ENCODE measurements at regions not wholly inside any gene's neighbourhood (a gene's known extent, or its start where the extent isn't known, plus 50 kb on each side); places are given as distances from the start of the nearest gene placed in this dataset.

- DNase-seq, result no peak
Observed at GRCh38 chr2:160632084-160632975, 138.7 kb upstream of the RBMS1 start.

GRCh38 chr2:160634436-160634835 lies 140.8 kb upstream of the RBMS1 start:
- DNase-seq, result no peak

- DNase-seq, result no peak
Observed at GRCh38 chr2:160635488-160635887, 141.9 kb upstream of the RBMS1 start.

- no peak for DNase-seq
Observed at GRCh38 chr2:160639472-160639871, 145.9 kb upstream of the RBMS1 start.

GRCh38 chr2:160646684-160647444 lies 153.3 kb upstream of the RBMS1 start:
- DNase-seq, result no peak

- DNase-seq, result no peak
Observed at GRCh38 chr2:160647967-160648685, 154.5 kb upstream of the RBMS1 start.

- DNase-seq, result no peak
Observed at GRCh38 chr2:160649698-160650097, 156.1 kb upstream of the RBMS1 start.

- no peak for DNase-seq
Observed at GRCh38 chr2:160650196-160651118, 156.8 kb upstream of the RBMS1 start.

GRCh38 chr2:160651416-160652200 lies 158.0 kb upstream of the RBMS1 start:
- no peak for DNase-seq

- DNase-seq, result no peak
Observed at GRCh38 chr2:160652236-160652635, 158.6 kb upstream of the RBMS1 start.

GRCh38 chr2:160657196-160657595 lies 163.6 kb upstream of the RBMS1 start:
- DNase-seq, result no peak

- no peak for DNase-seq
Observed at GRCh38 chr2:160658851-160659250, 165.2 kb upstream of the RBMS1 start.

GRCh38 chr2:160660741-160661140 lies 167.1 kb upstream of the RBMS1 start:
- DNase-seq, result no peak

GRCh38 chr2:160664603-160665140 lies 171.1 kb upstream of the RBMS1 start:
- DNase-seq, result no peak

- DNase-seq, result no peak
Observed at GRCh38 chr2:160666154-160667060, 172.8 kb upstream of the RBMS1 start.

GRCh38 chr2:160667811-160668210 lies 174.2 kb upstream of the RBMS1 start:
- DNase-seq, result no peak

- no peak for DNase-seq
Observed at GRCh38 chr2:160670618-160671017, 177.0 kb upstream of the RBMS1 start.

GRCh38 chr2:160672211-160672610 lies 178.6 kb upstream of the RBMS1 start:
- DNase-seq, result no peak

- DNase-seq, result no peak
Observed at GRCh38 chr2:160674146-160674750, 180.6 kb upstream of the RBMS1 start.

GRCh38 chr2:160679686-160680085 lies 186.1 kb upstream of the RBMS1 start:
- DNase-seq, result no peak
